H1 (cell line): ENCODE measurements at regions not wholly inside any gene's neighbourhood (a gene's known extent, or its start where the extent isn't known, plus 50 kb on each side); places are given as distances from the start of the nearest gene placed in this dataset.

Source experiments
- BACH1 ChIP-seq: IDR thresholded peaks from 2 replicates; pipeline ENCODE4 v1.6.1; 2012; ENCODE audit warnings: low read length, improper control_type of control experiment
- JUND ChIP-seq: IDR thresholded peaks from 2 replicates; pipeline ENCODE4 v1.6.1; 2011; ENCODE audit warnings: mild to moderate bottlenecking, improper control_type of control experiment, low read length
- KDM5A ChIP-seq: fragments of 200-600 bp; IDR thresholded peaks from 2 replicates; pipeline ENCODE4 v1.7.1; 2012; ENCODE audit warnings: mild to moderate bottlenecking, low read length, inconsistent platforms, mixed read lengths
- MAFK ChIP-seq: IDR thresholded peaks from 2 replicates; pipeline ENCODE4 v1.6.1; 2012; ENCODE audit warnings: low read depth, mild to moderate bottlenecking, improper control_type of control experiment, low read length
- PHF8 ChIP-seq: fragments of 200-600 bp; sonication (generic); conservative IDR thresholded peaks from 2 replicates; pipeline ENCODE4 v1.7.1; 2012; ENCODE audit warnings: low read depth, mild to moderate bottlenecking, inconsistent platforms, low read length, moderate library complexity
- SP4 ChIP-seq: IDR thresholded peaks from 2 replicates; pipeline ENCODE4 v1.6.1; 2012; ENCODE audit warnings: low read length, inconsistent platforms
- TAF1 ChIP-seq: IDR thresholded peaks from 2 replicates; pipeline ENCODE4 v1.6.1; 2011; ENCODE audit warnings: mild to moderate bottlenecking, low read depth, low read length
- YY1 ChIP-seq: IDR thresholded peaks from 2 replicates; pipeline ENCODE4 v1.6.1; 2011; ENCODE audit warnings: low read depth, mild to moderate bottlenecking, low read length
- TF ChIP-seq, protein P1 (sequence below): fragments of 300-600 bp; sonication (generic); IDR thresholded peaks from 2 replicates; pipeline ENCODE4 v1.7.1; 2012; ENCODE audit warnings: low read length, moderate library complexity, mild to moderate bottlenecking, inconsistent platforms; ENCODE audit not compliant: insufficient replicate concordance
- TF ChIP-seq, protein P2 (sequence below): IDR thresholded peaks from 2 replicates; pipeline ENCODE4 v1.6.1; 2012; ENCODE audit warnings: inconsistent platforms
- TF ChIP-seq, protein P3 (sequence below): IDR thresholded peaks from 2 replicates; pipeline ENCODE4 v1.6.1; 2011; ENCODE audit warnings: low read depth, mild to moderate bottlenecking, low read length; ENCODE audit not compliant: insufficient read depth

DNA sequence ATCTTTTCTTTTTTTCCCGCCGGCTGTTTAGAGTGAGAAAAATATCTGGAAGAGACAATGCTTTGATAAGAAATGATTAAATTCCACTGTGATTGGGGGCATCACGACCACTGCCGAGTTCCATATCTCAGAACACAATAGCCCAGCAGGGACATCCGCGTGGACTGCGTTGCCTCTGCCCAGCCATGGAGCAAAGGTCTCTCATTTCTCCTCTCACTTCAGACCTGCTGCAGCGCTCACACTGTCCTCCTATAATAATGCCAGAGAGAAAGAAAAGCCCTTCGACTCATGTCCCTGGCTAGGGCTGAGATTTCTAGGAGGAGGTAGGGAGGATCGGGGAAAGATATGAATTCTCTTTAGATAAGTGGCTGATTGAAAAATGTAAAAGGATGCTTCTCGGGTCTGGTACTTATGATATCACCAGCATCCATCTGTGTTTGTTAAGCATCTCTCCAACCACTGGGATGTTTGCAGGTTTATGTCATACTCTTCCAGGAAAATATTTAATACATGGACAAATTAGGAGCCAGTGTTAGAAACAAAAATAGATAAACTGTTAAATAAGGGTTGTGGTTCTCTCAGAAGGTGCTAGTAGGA is 472.9 kb upstream of the AKR1E2 start (continued):
- TF ChIP-seq, protein P1, sequence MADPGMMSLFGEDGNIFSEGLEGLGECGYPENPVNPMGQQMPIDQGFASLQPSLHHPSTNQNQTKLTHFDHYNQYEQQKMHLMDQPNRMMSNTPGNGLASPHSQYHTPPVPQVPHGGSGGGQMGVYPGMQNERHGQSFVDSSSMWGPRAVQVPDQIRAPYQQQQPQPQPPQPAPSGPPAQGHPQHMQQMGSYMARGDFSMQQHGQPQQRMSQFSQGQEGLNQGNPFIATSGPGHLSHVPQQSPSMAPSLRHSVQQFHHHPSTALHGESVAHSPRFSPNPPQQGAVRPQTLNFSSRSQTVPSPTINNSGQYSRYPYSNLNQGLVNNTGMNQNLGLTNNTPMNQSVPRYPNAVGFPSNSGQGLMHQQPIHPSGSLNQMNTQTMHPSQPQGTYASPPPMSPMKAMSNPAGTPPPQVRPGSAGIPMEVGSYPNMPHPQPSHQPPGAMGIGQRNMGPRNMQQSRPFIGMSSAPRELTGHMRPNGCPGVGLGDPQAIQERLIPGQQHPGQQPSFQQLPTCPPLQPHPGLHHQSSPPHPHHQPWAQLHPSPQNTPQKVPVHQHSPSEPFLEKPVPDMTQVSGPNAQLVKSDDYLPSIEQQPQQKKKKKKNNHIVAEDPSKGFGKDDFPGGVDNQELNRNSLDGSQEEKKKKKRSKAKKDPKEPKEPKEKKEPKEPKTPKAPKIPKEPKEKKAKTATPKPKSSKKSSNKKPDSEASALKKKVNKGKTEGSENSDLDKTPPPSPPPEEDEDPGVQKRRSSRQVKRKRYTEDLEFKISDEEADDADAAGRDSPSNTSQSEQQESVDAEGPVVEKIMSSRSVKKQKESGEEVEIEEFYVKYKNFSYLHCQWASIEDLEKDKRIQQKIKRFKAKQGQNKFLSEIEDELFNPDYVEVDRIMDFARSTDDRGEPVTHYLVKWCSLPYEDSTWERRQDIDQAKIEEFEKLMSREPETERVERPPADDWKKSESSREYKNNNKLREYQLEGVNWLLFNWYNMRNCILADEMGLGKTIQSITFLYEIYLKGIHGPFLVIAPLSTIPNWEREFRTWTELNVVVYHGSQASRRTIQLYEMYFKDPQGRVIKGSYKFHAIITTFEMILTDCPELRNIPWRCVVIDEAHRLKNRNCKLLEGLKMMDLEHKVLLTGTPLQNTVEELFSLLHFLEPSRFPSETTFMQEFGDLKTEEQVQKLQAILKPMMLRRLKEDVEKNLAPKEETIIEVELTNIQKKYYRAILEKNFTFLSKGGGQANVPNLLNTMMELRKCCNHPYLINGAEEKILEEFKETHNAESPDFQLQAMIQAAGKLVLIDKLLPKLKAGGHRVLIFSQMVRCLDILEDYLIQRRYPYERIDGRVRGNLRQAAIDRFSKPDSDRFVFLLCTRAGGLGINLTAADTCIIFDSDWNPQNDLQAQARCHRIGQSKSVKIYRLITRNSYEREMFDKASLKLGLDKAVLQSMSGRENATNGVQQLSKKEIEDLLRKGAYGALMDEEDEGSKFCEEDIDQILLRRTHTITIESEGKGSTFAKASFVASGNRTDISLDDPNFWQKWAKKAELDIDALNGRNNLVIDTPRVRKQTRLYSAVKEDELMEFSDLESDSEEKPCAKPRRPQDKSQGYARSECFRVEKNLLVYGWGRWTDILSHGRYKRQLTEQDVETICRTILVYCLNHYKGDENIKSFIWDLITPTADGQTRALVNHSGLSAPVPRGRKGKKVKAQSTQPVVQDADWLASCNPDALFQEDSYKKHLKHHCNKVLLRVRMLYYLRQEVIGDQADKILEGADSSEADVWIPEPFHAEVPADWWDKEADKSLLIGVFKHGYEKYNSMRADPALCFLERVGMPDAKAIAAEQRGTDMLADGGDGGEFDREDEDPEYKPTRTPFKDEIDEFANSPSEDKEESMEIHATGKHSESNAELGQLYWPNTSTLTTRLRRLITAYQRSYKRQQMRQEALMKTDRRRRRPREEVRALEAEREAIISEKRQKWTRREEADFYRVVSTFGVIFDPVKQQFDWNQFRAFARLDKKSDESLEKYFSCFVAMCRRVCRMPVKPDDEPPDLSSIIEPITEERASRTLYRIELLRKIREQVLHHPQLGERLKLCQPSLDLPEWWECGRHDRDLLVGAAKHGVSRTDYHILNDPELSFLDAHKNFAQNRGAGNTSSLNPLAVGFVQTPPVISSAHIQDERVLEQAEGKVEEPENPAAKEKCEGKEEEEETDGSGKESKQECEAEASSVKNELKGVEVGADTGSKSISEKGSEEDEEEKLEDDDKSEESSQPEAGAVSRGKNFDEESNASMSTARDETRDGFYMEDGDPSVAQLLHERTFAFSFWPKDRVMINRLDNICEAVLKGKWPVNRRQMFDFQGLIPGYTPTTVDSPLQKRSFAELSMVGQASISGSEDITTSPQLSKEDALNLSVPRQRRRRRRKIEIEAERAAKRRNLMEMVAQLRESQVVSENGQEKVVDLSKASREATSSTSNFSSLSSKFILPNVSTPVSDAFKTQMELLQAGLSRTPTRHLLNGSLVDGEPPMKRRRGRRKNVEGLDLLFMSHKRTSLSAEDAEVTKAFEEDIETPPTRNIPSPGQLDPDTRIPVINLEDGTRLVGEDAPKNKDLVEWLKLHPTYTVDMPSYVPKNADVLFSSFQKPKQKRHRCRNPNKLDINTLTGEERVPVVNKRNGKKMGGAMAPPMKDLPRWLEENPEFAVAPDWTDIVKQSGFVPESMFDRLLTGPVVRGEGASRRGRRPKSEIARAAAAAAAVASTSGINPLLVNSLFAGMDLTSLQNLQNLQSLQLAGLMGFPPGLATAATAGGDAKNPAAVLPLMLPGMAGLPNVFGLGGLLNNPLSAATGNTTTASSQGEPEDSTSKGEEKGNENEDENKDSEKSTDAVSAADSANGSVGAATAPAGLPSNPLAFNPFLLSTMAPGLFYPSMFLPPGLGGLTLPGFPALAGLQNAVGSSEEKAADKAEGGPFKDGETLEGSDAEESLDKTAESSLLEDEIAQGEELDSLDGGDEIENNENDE = no peak
- TF ChIP-seq JUND (no peak), YY1 (no peak), TAF1 (no peak), KDM5A (no peak), BACH1 (no peak), SP4 (no peak), PHF8 (no peak), MAFK (no peak)
- TF ChIP-seq, protein P2, sequence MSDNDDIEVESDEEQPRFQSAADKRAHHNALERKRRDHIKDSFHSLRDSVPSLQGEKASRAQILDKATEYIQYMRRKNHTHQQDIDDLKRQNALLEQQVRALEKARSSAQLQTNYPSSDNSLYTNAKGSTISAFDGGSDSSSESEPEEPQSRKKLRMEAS = no peak
- TF ChIP-seq, protein P3, sequence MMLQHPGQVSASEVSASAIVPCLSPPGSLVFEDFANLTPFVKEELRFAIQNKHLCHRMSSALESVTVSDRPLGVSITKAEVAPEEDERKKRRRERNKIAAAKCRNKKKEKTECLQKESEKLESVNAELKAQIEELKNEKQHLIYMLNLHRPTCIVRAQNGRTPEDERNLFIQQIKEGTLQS = no peak
